GM19023 (cell line): ENCODE measurements at regions not wholly inside any gene's neighbourhood (a gene's known extent, or its start where the extent isn't known, plus 50 kb on each side); places are given as distances from the start of the nearest gene placed in this dataset.

ENCODE experiments used
- ATAC-seq: cut with Tn5 transposase; IDR thresholded peaks from one replicate; pipeline ENCODE4 v1.9.1; 2021; ENCODE audit warnings: mild to moderate bottlenecking, moderate library complexity; ENCODE audit not compliant: unreplicated experiment

DNA sequence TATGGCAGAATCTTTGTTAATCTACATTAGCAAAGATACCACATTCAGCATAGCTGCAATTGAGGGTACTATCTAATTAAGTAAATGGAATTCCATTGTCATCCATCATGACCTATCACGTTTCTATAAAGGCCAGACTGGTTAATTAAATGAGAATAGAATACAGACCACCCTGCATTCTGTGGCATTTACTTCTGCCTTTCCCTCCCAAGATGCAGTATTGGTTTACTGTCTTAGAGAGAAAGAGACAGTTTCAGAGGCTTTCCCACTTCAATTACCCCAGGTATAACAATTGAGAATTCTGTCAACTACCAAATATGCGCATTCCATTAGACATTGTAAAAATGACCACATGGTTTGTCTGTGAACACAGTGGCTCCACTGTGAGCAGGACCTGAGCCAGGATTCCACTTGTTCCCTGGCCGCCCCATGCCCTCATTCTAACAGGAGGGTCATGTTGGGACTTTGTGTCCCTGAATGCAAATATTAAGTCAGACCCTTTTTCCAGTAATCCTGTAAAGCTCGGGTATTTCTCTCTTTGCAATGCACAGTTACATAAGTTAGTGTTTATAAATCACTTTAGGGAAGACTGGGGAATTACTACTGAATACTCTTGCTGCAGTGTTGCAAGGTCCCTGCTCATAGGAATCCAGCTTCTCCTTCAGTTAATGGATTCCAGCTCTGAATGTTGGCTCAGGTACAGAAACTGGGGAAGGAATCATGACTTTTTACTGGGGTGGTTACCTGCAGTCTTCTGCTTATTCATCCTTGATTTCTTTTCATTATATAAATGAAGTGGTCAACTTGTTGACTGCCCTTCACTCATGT is 261.0 kb downstream of the PDGFC start:
- ATAC-seq: no peak

- ATAC-seq: no peak
Observed at GRCh38 chr4:156705311-156705710, 266.3 kb downstream of the PDGFC start.

GRCh38 chr4:156695163-156695562 is 276.4 kb downstream of the PDGFC start:
- no peak for ATAC-seq

GRCh38 chr4:156694413-156694812 is 277.2 kb downstream of the PDGFC start:
- no peak for ATAC-seq

DNA sequence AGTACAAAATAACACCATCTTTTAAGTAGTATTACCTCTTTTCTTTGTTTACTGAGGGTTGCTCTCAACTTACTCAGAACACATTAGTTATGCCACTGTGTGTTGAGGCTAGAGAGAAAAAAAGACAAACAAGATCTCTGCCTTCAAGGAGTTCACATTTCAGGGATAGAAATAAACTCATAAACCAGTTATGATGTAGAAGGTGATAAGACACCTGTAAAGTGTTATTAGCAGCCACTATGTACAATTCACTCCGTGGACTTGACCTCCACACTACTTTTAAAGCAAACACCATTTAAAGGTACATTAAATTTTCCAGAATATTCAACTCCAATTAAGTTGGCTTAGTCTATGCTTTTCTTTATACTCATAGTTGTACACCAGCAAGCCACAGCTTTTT is 278.0 kb downstream of the PDGFC start:
- ATAC-seq: no peak

DNA sequence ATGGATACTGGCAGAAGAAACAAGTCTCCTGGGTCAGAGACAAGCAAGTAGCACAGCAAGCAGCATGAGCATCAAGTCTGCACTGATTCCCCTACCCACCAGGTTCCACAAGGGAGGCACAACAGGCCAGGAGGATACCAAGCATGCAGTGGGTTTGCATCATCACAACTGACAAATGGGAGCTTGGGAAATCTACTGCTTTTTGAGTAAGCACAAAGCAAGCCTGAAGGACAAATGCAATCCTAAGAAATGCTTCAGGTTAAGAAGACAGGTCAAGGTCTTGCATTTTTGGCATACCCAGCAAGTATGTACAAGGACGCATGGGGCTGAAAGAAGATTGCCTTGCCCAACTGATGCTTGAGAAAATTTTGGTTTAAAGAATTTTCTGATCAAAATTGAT is 279.6 kb downstream of the PDGFC start:
- ATAC-seq: no peak

- ATAC-seq: no peak
Observed at GRCh38 chr4:156690572-156690971, 281.0 kb downstream of the PDGFC start.

DNA sequence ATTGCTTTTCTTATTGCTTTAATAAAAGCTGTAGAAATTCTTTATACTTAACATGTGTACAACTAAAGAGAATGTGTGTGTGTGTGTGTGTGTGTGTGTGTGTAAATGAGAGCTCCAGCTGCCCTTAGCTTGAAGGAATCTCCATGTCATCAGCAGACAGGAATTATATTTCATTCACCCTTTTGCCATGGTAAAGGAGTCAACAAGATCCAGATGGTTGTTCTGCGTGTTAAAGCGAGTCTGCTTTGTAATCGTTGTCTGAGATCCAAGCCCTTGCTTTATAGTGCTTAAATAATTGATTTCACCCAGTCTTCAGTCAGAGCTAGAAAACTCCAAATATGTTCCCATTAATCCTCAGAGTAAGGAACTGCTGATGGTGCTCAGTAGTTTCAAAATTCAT is 285.5 kb downstream of the PDGFC start:
- ATAC-seq: no peak

- no peak for ATAC-seq
Observed at GRCh38 chr4:156685308-156685707, 286.3 kb downstream of the PDGFC start.

DNA sequence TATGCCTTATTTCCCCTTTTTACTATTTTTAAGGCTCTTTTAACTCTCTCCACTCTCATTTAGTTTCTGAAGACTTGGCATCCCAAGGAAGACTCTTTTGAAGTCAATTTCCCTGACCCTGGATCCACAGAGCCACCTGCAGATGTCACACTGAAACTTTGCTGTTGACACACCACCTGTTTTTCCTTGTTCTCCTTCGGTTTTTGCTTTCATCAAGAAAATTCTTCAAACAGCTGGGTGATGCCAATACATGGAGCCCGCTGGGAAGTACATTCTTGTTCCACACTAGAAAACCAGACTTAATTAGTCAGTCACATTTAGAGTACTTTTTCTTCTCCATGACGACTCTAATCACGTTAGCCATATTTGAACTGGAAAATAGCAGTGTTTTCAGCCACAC is 293.9 kb downstream of the PDGFC start:
- ATAC-seq: no peak

DNA sequence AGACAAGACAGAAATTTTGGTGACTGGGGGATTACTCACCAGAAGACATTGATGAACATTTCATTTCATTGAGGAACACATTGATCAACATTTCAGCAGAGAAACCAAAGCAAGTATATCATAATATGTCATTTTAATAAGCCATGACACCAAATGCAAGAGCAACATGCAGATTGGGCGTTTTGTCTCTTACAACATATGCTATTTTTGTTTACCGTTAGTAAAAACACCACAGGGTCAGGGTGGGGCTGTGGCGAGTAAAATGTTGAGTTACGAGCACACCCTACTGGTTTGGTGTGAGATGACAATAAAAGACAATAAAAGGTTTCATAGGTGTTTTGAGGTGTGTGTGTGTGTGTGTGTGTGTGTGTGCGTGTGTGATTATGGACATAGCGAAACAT is 294.5 kb downstream of the PDGFC start:
- ATAC-seq: no peak

DNA sequence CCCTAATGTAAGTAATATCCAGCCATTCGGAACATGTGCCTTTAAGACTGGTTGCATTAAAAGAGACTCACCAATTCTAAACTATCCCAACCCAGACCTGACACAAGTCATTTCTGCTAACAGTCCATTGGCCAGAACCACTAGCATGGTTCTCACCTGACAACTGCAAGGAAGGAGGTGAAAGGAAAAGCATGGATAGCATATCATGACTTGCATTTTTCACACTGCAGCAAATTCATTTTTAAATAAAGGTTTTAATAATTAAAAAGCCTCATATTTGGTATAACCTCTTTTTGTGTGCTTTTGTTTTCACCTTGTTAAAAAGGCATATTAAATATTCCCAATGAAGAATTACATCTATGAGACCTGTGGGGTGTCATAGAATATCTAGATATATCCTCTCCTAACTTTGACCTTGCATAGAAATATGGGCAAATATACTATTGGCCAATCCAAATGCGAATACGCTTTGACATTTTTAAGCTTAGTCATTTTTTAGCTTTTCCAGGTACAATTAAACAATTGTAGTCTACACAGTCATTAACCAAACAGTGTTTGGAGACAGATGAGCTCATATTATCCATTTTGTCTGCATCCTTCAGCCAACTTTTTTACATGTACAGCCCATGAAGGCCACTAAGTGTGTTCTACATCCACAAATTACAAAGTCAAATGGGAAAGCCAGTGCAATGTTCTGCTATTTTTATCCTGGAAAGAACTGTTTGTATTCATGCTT is 295.3 kb downstream of the PDGFC start:
- ATAC-seq: no peak

DNA sequence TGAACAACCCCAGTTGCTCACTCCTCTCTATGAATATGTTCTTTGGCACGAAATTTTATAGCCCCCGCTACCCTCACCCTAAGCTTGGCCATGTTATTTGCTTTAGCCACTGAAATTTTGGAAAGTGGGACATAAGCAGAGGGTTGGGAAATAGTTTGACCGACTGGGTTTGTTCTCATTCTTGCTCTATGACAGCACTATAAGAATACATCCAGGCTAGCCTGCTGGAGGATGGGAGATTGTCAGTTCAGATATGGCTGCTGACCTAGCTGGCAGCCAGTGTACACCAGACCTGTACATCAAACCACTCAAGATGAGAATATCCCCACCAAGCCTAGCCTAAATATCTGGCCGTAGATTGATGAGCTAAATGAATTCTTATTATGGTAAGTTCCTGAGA is 298.1 kb downstream of the PDGFC start:
- ATAC-seq: no peak

GRCh38 chr4:156672492-156673305 is 298.9 kb downstream of the PDGFC start:
- ATAC-seq: no peak

DNA sequence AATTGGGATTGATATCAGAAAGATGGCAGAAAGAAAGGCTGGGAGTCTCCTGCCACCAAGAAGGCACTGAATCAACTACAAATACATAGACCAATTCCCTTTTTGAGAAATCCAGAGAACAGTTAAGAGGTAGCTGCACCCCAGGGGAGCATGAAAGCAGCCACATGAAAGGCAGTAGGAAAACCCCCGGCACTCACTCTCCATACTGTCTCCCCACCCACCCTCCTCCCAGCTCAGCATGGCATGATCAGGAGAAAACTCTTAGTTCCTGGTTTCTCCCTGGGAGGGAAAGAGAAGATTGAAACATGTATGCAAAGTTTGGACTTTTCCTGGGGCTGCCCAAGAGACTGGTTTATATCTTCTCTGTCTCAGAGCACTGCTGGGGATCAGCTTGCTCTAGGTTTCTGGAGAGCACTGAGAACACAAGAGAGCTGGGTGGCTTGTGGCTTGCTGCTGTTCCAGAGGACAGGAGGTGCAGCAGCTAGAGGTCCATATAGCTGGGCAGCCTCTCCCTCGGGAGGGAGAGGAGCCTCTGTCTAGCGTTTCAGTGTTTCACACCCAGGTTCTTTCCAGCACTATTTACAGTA is 305.7 kb downstream of the PDGFC start:
- ATAC-seq: no peak

DNA sequence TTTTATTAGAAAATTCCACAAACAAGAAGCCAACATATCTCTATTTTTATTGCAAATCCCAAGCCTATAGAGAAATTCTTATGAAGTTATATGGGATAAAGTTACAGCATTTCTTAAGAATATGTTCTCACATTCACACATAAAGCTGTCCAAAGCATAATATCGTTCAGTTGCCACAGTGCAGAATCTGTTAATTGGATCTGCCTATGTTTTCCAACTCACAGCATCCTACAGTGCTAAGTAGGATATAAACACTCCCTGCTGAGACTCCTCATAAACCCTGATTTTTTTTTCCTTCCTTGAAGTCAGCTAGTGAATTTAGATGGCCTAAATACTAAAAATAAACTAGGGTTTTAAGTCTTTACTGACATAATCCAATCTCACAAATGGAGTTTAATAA is 307.9 kb downstream of the PDGFC start:
- no peak for ATAC-seq

- no peak for ATAC-seq
Observed at GRCh38 chr4:156662921-156663320, 308.7 kb downstream of the PDGFC start.

- ATAC-seq: no peak
Observed at GRCh38 chr4:156661555-156661954, 310.0 kb downstream of the PDGFC start.

DNA sequence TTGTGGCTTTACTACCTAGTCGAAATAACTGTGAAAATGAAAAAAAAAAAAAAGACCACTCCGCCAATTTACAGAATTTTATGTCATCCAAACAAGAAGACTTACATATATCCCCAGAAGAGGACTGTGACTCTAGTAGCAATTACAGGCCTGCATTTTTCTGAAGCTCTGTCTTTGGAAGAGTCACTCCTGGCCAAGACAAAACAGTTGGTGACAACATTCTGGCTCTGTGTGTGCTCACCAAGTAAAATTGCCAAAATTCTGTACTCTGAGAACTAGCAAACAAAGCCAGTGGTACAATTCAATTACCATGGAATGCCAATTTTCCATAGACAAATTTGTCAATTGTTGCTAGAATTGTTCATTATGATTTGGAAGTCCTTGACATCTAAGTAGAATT is 311.1 kb downstream of the PDGFC start:
- no peak for ATAC-seq

GRCh38 chr4:156659983-156660382 is 311.6 kb downstream of the PDGFC start:
- no peak for ATAC-seq

DNA sequence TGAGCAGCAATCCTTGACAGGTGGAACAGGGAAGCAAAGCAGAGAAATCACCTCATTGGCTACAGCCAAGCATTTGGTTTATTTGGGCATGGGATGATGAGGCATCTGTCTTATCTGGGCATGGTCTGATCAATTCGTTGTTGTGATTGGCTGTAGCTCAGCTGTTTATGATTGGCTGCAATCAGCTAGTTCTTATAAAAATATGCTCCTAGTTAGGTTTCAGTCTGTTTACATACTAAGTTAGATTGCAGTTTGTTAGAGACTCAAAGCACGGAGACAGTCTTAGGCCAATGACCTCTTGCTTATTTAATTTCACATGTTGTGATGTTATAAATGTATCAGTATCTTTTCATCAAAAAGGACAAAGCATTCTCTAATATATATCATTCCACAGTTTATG is 312.0 kb downstream of the PDGFC start:
- no peak for ATAC-seq
